ENCODE measurements at regions not wholly inside any gene's neighbourhood (a gene's known extent, or its start where the extent isn't known, plus 50 kb on each side); places are given as distances from the start of the nearest gene placed in this dataset.

- no peaks in the 10 kb centered on the region for H3K4me1 ChIP-seq (ENCODE audit: control insufficient read depth, insufficient read depth, low read length, poor library complexity, severe bottlenecking)
Observed at GRCh38 chr13:75124415-75124814, 357.6 kb downstream of the TBC1D4 start.

GRCh38 chr13:75123428-75123827 lies 358.5 kb downstream of the TBC1D4 start:
- H3K27ac Mint-ChIP-seq: no peak overlapping the region
- peaks cover 0 to 3% (median 0%) of the 10 kb centered on the region in 7 donors for H3K9me3 Mint-ChIP-seq
- Histone ChIP-seq H3K27ac (ENCODE audit: insufficient read depth, low read length, poor library complexity, severe bottlenecking) (no peak overlapping the region), H3K36me3 (ENCODE audit: control insufficient read depth, insufficient read depth, low read length) (no peaks in the 10 kb centered on the region), H3K27me3 (ENCODE audit: control insufficient read depth, insufficient read depth, low read length) (no peaks in the 10 kb centered on the region), H3K9me3 (ENCODE audit: control insufficient read depth in 2 of 2, low read length in 2 of 2) (no peaks in the 10 kb centered on the region), H3K4me1 (ENCODE audit: control insufficient read depth, insufficient read depth, low read length, poor library complexity, severe bottlenecking) (no peaks in the 10 kb centered on the region), H3K4me3 (ENCODE audit: low read depth, low read length) (no peak overlapping the region)
- DNase-seq: no peak
- no peaks in the 10 kb centered on the region for H3K36me3 Mint-ChIP-seq
- H3K4me1 Mint-ChIP-seq: no peaks in the 10 kb centered on the region
- peaks cover 19% of the 10 kb centered on the region for H3K27me3 Mint-ChIP-seq
- H3K4me3 Mint-ChIP-seq: no peak overlapping the region
- ATAC-seq (ENCODE audit: low read depth in 2 of 2): no peak

More at GRCh38 chr13:75124415-75124814, 357.6 kb downstream of the TBC1D4 start:
- Mint-ChIP-seq H3K27ac (no peak overlapping the region), H3K36me3 (no peaks in the 10 kb centered on the region), H3K27me3 (peaks cover 19% of the 10 kb centered on the region), H3K9me3 (peaks cover 0 to 3% (median 0%) of the 10 kb centered on the region in 7 donors), H3K4me3 (no peak overlapping the region), H3K4me1 (no peaks in the 10 kb centered on the region)
- H3K27me3 ChIP-seq (ENCODE audit: control insufficient read depth, insufficient read depth, low read length): no peaks in the 10 kb centered on the region
- no peak overlapping the region for H3K4me3 ChIP-seq (ENCODE audit: low read depth, low read length)
- DNase-seq (no peak), ATAC-seq (ENCODE audit: low read depth in 2 of 2) (no peak)
- H3K27ac ChIP-seq (ENCODE audit: insufficient read depth, low read length, poor library complexity, severe bottlenecking): no peak overlapping the region
- no peaks in the 10 kb centered on the region for H3K9me3 ChIP-seq (ENCODE audit: control insufficient read depth in 2 of 2, low read length in 2 of 2)
- H3K36me3 ChIP-seq (ENCODE audit: control insufficient read depth, insufficient read depth, low read length): no peaks in the 10 kb centered on the region

DNA sequence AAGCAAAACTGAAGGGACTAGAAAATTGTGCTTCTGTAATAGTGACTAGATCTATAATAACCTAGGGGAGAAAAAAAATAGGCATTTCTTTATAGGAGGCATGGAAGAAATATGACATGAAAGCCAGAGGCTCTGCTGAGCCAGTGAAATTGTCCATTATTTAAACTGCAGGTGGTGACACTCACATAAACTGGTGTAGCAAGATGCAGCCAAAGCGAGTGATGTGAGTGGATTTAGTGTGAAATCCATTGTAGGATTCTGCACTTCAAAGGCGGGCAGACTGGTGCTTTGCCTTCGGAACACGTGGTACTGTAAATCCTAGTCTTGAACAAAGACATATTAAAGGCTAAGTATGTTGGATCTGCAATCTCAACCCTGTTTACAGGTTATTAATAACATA lies 361.9 kb downstream of the TBC1D4 start:
- ATAC-seq (ENCODE audit: low read depth in 2 of 2) (no peak), DNase-seq (no peak)
- no peak overlapping the region for H3K4me3 Mint-ChIP-seq
- Histone ChIP-seq H3K27me3 (ENCODE audit: control insufficient read depth, insufficient read depth, low read length) (no peaks in the 10 kb centered on the region), H3K9me3 (ENCODE audit: control insufficient read depth in 2 of 2, low read length in 2 of 2) (no peaks in the 10 kb centered on the region), H3K4me3 (ENCODE audit: low read depth, low read length) (no peak overlapping the region), H3K27ac (ENCODE audit: insufficient read depth, low read length, poor library complexity, severe bottlenecking) (no peak overlapping the region), H3K4me1 (ENCODE audit: control insufficient read depth, insufficient read depth, low read length, poor library complexity, severe bottlenecking) (no peaks in the 10 kb centered on the region), H3K36me3 (ENCODE audit: control insufficient read depth, insufficient read depth, low read length) (no peaks in the 10 kb centered on the region)
- no peak overlapping the region for H3K27ac Mint-ChIP-seq
- H3K4me1 Mint-ChIP-seq: no peaks in the 10 kb centered on the region
- peaks cover 0 to 3% (median 0%) of the 10 kb centered on the region in 7 donors for H3K9me3 Mint-ChIP-seq
- no peaks in the 10 kb centered on the region for H3K36me3 Mint-ChIP-seq
- H3K27me3 Mint-ChIP-seq: peaks cover 19% of the 10 kb centered on the region

GRCh38 chr13:75115171-75115570 lies 366.8 kb downstream of the TBC1D4 start:
- ATAC-seq (ENCODE audit: low read depth in 2 of 2) (no peak), DNase-seq (no peak)
- no peaks in the 10 kb centered on the region for H3K36me3 Mint-ChIP-seq
- H3K4me1 Mint-ChIP-seq: no peaks in the 10 kb centered on the region
- H3K4me3 Mint-ChIP-seq: no peak overlapping the region
- peaks cover 0 to 3% (median 1%) of the 10 kb centered on the region in 7 donors for H3K9me3 Mint-ChIP-seq
- H3K36me3 ChIP-seq (ENCODE audit: control insufficient read depth, insufficient read depth, low read length): no peaks in the 10 kb centered on the region
- H3K9me3 ChIP-seq (ENCODE audit: control insufficient read depth in 2 of 2, low read length in 2 of 2): no peaks in the 10 kb centered on the region
- H3K27me3 ChIP-seq (ENCODE audit: control insufficient read depth, insufficient read depth, low read length): no peaks in the 10 kb centered on the region
- H3K4me3 ChIP-seq (ENCODE audit: low read depth, low read length): no peak overlapping the region
- H3K27ac Mint-ChIP-seq: no peak overlapping the region
- H3K27ac ChIP-seq (ENCODE audit: insufficient read depth, low read length, poor library complexity, severe bottlenecking): no peak overlapping the region
- no peaks in the 10 kb centered on the region for H3K27me3 Mint-ChIP-seq
- no peaks in the 10 kb centered on the region for H3K4me1 ChIP-seq (ENCODE audit: control insufficient read depth, insufficient read depth, low read length, poor library complexity, severe bottlenecking)

GRCh38 chr13:75103976-75104375 lies 378.0 kb downstream of the TBC1D4 start:
- Histone ChIP-seq H3K27me3 (ENCODE audit: control insufficient read depth, insufficient read depth, low read length) (peaks cover 5% of the 10 kb centered on the region), H3K27ac (ENCODE audit: insufficient read depth, low read length, poor library complexity, severe bottlenecking) (no peak overlapping the region), H3K4me3 (ENCODE audit: low read depth, low read length) (no peak overlapping the region), H3K36me3 (ENCODE audit: control insufficient read depth, insufficient read depth, low read length) (no peaks in the 10 kb centered on the region), H3K9me3 (ENCODE audit: control insufficient read depth in 2 of 2, low read length in 2 of 2) (no peaks in the 10 kb centered on the region), H3K4me1 (ENCODE audit: control insufficient read depth, insufficient read depth, low read length, poor library complexity, severe bottlenecking) (no peaks in the 10 kb centered on the region)
- peaks cover 0 to 5% (median 1%) of the 10 kb centered on the region in 7 donors for H3K9me3 Mint-ChIP-seq
- H3K4me3 Mint-ChIP-seq: no peak overlapping the region
- peaks cover 4% of the 10 kb centered on the region for H3K27me3 Mint-ChIP-seq
- ATAC-seq (ENCODE audit: low read depth in 2 of 2) (no peak), DNase-seq (no peak)
- H3K4me1 Mint-ChIP-seq: no peaks in the 10 kb centered on the region
- no peaks in the 10 kb centered on the region for H3K36me3 Mint-ChIP-seq
- H3K27ac Mint-ChIP-seq: no peak overlapping the region

GRCh38 chr13:75102001-75102716 lies 379.8 kb downstream of the TBC1D4 start:
- ATAC-seq (ENCODE audit: low read depth in 2 of 2): no peak
- Histone ChIP-seq H3K9me3 (ENCODE audit: control insufficient read depth in 2 of 2, low read length in 2 of 2) (no peaks in the 10 kb centered on the region), H3K36me3 (ENCODE audit: control insufficient read depth, insufficient read depth, low read length) (no peaks in the 10 kb centered on the region), H3K4me1 (ENCODE audit: control insufficient read depth, insufficient read depth, low read length, poor library complexity, severe bottlenecking) (no peaks in the 10 kb centered on the region), H3K27ac (ENCODE audit: insufficient read depth, low read length, poor library complexity, severe bottlenecking) (no peak overlapping the region), H3K4me3 (ENCODE audit: low read depth, low read length) (no peak overlapping the region), H3K27me3 (ENCODE audit: control insufficient read depth, insufficient read depth, low read length) (peaks cover 3% of the 10 kb centered on the region)
- H3K4me1 Mint-ChIP-seq: no peaks in the 10 kb centered on the region
- H3K4me3 Mint-ChIP-seq: no peak overlapping the region
- H3K9me3 Mint-ChIP-seq: peaks cover 0 to 4% (median 0%) of the 10 kb centered on the region in 7 donors
- no peak overlapping the region for H3K27ac Mint-ChIP-seq
- H3K27me3 Mint-ChIP-seq: peaks cover 4% of the 10 kb centered on the region
- DNase-seq: no peak
- H3K36me3 Mint-ChIP-seq: no peaks in the 10 kb centered on the region

GRCh38 chr13:75101348-75101747 lies 380.6 kb downstream of the TBC1D4 start:
- Mint-ChIP-seq H3K36me3 (no peaks in the 10 kb centered on the region), H3K27me3 (peaks cover 4% of the 10 kb centered on the region), H3K27ac (no peak overlapping the region), H3K9me3 (peaks cover 0 to 4% (median 0%) of the 10 kb centered on the region in 7 donors), H3K4me1 (no peaks in the 10 kb centered on the region), H3K4me3 (no peak overlapping the region)
- no peaks in the 10 kb centered on the region for H3K9me3 ChIP-seq (ENCODE audit: control insufficient read depth in 2 of 2, low read length in 2 of 2)
- no peak overlapping the region for H3K27ac ChIP-seq (ENCODE audit: insufficient read depth, low read length, poor library complexity, severe bottlenecking)
- no peaks in the 10 kb centered on the region for H3K4me1 ChIP-seq (ENCODE audit: control insufficient read depth, insufficient read depth, low read length, poor library complexity, severe bottlenecking)
- H3K36me3 ChIP-seq (ENCODE audit: control insufficient read depth, insufficient read depth, low read length): no peaks in the 10 kb centered on the region
- peaks cover 1% of the 10 kb centered on the region for H3K27me3 ChIP-seq (ENCODE audit: control insufficient read depth, insufficient read depth, low read length)
- ATAC-seq (ENCODE audit: low read depth in 2 of 2) (no peak), DNase-seq (no peak)
- H3K4me3 ChIP-seq (ENCODE audit: low read depth, low read length): no peak overlapping the region

DNA sequence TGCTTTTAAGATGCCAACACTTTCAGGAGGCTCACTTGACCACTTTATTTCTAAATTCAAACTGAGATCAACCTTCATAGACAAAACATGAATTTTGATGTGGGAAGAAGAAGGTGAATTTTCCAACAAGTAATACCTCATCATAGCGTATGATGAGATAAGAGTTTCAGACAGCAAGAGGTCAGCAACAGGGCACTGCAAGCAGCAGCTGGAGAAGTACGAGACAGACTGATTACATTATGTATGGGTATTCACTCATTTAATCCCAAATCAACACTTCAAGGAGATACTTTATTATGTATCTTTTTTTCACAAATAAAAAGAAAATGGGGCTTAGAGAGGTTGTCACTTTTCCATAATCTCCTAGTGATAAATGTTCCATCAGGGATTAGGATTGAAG lies 389.8 kb downstream of the TBC1D4 start:
- Mint-ChIP-seq H3K4me1 (peaks cover 0 to 3% (median 0%) of the 10 kb centered on the region in 4 donors), H3K9me3 (peaks cover 0 to 2% (median 0%) of the 10 kb centered on the region in 7 donors), H3K27ac (no peak overlapping the region), H3K36me3 (no peaks in the 10 kb centered on the region), H3K4me3 (no peak overlapping the region), H3K27me3 (peaks cover 5% of the 10 kb centered on the region)
- ATAC-seq (ENCODE audit: low read depth in 2 of 2) (no peak), DNase-seq (no peak)
- H3K4me1 ChIP-seq (ENCODE audit: control insufficient read depth, insufficient read depth, low read length, poor library complexity, severe bottlenecking): no peaks in the 10 kb centered on the region
- H3K36me3 ChIP-seq (ENCODE audit: control insufficient read depth, insufficient read depth, low read length): no peaks in the 10 kb centered on the region
- H3K9me3 ChIP-seq (ENCODE audit: control insufficient read depth in 2 of 2, low read length in 2 of 2): no peaks in the 10 kb centered on the region
- no peaks in the 10 kb centered on the region for H3K27me3 ChIP-seq (ENCODE audit: control insufficient read depth, insufficient read depth, low read length)
- H3K27ac ChIP-seq (ENCODE audit: insufficient read depth, low read length, poor library complexity, severe bottlenecking): no peak overlapping the region
- H3K4me3 ChIP-seq (ENCODE audit: low read depth, low read length): no peak overlapping the region
